PC-9 (cell line): ENCODE measurements at regions not wholly inside any gene's neighbourhood (a gene's known extent, or its start where the extent isn't known, plus 50 kb on each side); places are given as distances from the start of the nearest gene placed in this dataset.

Experiments
- BruUV-seq: library from RNA; stranded (reverse); fragments of 400-500 nt; replicated peaks from 2 replicates; lab custom pipeline; 2021; lab: Mats Ljungman, UMichigan
- CTCF ChIA-PET: fragments of 300-600 bp; sonication (Branson Sonifier 250); formaldehyde crosslinking; loops from one replicate; lab custom pipeline; 2022; ENCODE audit warnings: antibody characterized with exemption; lab: Charles Lee
- POLR2A ChIA-PET: fragments of 300-600 bp; sonication (Branson Sonifier 250); formaldehyde crosslinking; loops from one replicate; lab custom pipeline; 2022; ENCODE audit warnings: antibody characterized with exemption; ENCODE audit not compliant: unreplicated experiment; lab: Charles Lee
- DNase-seq, 2 experiments: peaks; one replicate each; pipeline versions ENCODE4 v3.0.0 to v3.0.0-alpha.2; 2015 to 2022; ENCODE audit warnings: mixed read lengths in 1 of 2
- H2AFZ ChIP-seq: fragments of 200-600 bp; sonication (generic); 2 replicates; pipeline ENCODE4 v1.8.1; 2017; ENCODE audit warnings: antibody characterized with exemption
- H3F3A ChIP-seq: fragments of 200-600 bp; sonication (generic); 2 replicates; pipeline ENCODE4 v1.8.1; 2017; ENCODE audit warnings: antibody characterized with exemption, mild to moderate bottlenecking, low read depth; ENCODE audit not compliant: insufficient read depth
- H3K27ac ChIP-seq: fragments of 200-600 bp; sonication (generic); 2 replicates; pipeline ENCODE4 v1.6.1; 2016; ENCODE audit warnings: mixed run types
- H3K27me3 ChIP-seq: fragments of 200-600 bp; sonication (generic); 2 replicates; pipeline ENCODE4 v1.6.1; 2016; ENCODE audit warnings: low read depth, mixed run types; ENCODE audit not compliant: insufficient read depth
- H3K36me3 ChIP-seq: fragments of 200-600 bp; sonication (generic); 2 replicates; pipeline ENCODE4 v1.6.1; 2016; ENCODE audit warnings: low read depth, mixed run types
- H3K4me1 ChIP-seq: fragments of 200-600 bp; sonication (generic); replicated peaks from 2 replicates; pipeline ENCODE4 v1.6.1; 2016; ENCODE audit warnings: mixed run types; ENCODE audit not compliant: insufficient read depth
- H3K4me2 ChIP-seq: fragments of 200-600 bp; sonication (generic); 2 replicates; pipeline ENCODE4 v1.6.1; 2017; ENCODE audit warnings: mixed run types
- H3K4me3 ChIP-seq: fragments of 200-600 bp; sonication (generic); 2 replicates; pipeline ENCODE4 v1.6.1; 2016; ENCODE audit warnings: mixed run types
- H3K79me2 ChIP-seq: fragments of 200-600 bp; sonication (generic); 2 replicates; pipeline ENCODE4 v1.6.1; 2017; ENCODE audit warnings: low read depth, mixed run types
- H3K9me2 ChIP-seq: fragments of 200-600 bp; sonication (generic); 2 replicates; pipeline ENCODE4 v1.8.1; 2017; ENCODE audit warnings: mild to moderate bottlenecking; ENCODE audit not compliant: insufficient read depth
- H3K9me3 ChIP-seq: fragments of 200-600 bp; sonication (generic); 2 replicates; pipeline ENCODE4 v1.8.1; 2016; ENCODE audit warnings: low read depth; ENCODE audit not compliant: insufficient read depth
- H4K20me1 ChIP-seq: fragments of 200-600 bp; sonication (generic); 2 replicates; pipeline ENCODE4 v1.8.1; 2017; ENCODE audit not compliant: insufficient read depth
- CTCF ChIP-seq: fragments of 200-600 bp; sonication (generic); conservative IDR thresholded peaks from 2 replicates; pipeline ENCODE4 v1.6.1; 2017; ENCODE audit warnings: mixed run types, antibody characterized with exemption, mild to moderate bottlenecking, moderate library complexity
- EZH2 ChIP-seq: fragments of 200-600 bp; sonication (generic); IDR thresholded peaks from 2 replicates; pipeline ENCODE4 v1.8.0; 2017; ENCODE audit warnings: antibody characterized with exemption, low read depth
- intact Hi-C: fragments of 100-400 bp; cut with micrococcal nuclease; formaldehyde crosslinking; loops from one replicate; pipeline ENCODE4 v1.10.0; 2022; ENCODE audit not compliant: unreplicated experiment

GRCh38 chr11:122436188-122436555 lies 219.3 kb upstream of the UBASH3B start:
- Histone ChIP-seq H3K4me2 (no peak overlapping the region), H3K4me1 (peaks cover 8% of the 10 kb centered on the region; the same call in 1 of the 2 replicates), H3F3A (no peaks in the 10 kb centered on the region), H3K27ac (no peak overlapping the region), H3K79me2 (no peaks in the 10 kb centered on the region), H3K36me3 (no peaks in the 10 kb centered on the region), H3K9me2 (no peaks in the 10 kb centered on the region), H2AFZ (no peak overlapping the region), H4K20me1 (no peaks in the 10 kb centered on the region), H3K27me3 (no peaks in the 10 kb centered on the region), H3K9me3 (no peaks in the 10 kb centered on the region; the same call in 1 of the 2 replicates), H3K4me3 (no peak overlapping the region)
- POLR2A ChIA-PET = no interaction called here
- intact Hi-C loops = no loop called here
- CTCF ChIA-PET = no interaction called here
- no TSS peak for BruUV-seq
- no peak for DNase-seq
- no peak for TF ChIP-seq CTCF
- no peak for TF ChIP-seq EZH2

- Histone ChIP-seq H4K20me1 (no peaks in the 10 kb centered on the region), H3K4me2 (no peak overlapping the region), H3K4me3 (no peak overlapping the region), H3F3A (no peaks in the 10 kb centered on the region), H3K4me1 (peaks cover 8% of the 10 kb centered on the region; the same call in 1 of the 2 replicates), H3K79me2 (no peaks in the 10 kb centered on the region), H3K9me3 (no peaks in the 10 kb centered on the region; the same call in 1 of the 2 replicates), H3K9me2 (no peaks in the 10 kb centered on the region), H2AFZ (no peak overlapping the region), H3K27ac (no peak overlapping the region), H3K27me3 (no peaks in the 10 kb centered on the region), H3K36me3 (no peaks in the 10 kb centered on the region)
- TF ChIP-seq EZH2 = no peak
- no peak for TF ChIP-seq CTCF
- CTCF ChIA-PET = no interaction called here
- intact Hi-C loops = no loop called here
- DNase-seq = no peak
- no TSS peak for BruUV-seq
- POLR2A ChIA-PET = no interaction called here
Observed at GRCh38 chr11:122435540-122436187, 219.9 kb upstream of the UBASH3B start.

GRCh38 chr11:122434786-122435185 lies 220.7 kb upstream of the UBASH3B start:
- Histone ChIP-seq H3K4me3 (no peak overlapping the region), H3K79me2 (no peaks in the 10 kb centered on the region), H3K9me3 (no peaks in the 10 kb centered on the region; the same call in 1 of the 2 replicates), H4K20me1 (no peaks in the 10 kb centered on the region), H2AFZ (no peak overlapping the region), H3K36me3 (no peaks in the 10 kb centered on the region), H3K4me1 (peaks cover 5% of the 10 kb centered on the region; the same call in 1 of the 2 replicates), H3F3A (no peaks in the 10 kb centered on the region), H3K27me3 (no peaks in the 10 kb centered on the region), H3K9me2 (no peaks in the 10 kb centered on the region), H3K4me2 (no peak overlapping the region), H3K27ac (no peak overlapping the region)
- CTCF ChIA-PET = no interaction called here
- no peak for DNase-seq
- POLR2A ChIA-PET = interaction anchor here (0.5 kb wide), 1 partner anchor 17 kb away, joined by 4 read pairs; no protein-coding TSS in a partner anchor
- no TSS peak for BruUV-seq
- intact Hi-C loops = no loop called here
- no peak for TF ChIP-seq EZH2
- no peak for TF ChIP-seq CTCF
